Renal cortical epithelial cell (primary cell): ENCODE measurements at regions not wholly inside any gene's neighbourhood (a gene's known extent, or its start where the extent isn't known, plus 50 kb on each side); places are given as distances from the start of the nearest gene placed in this dataset.
"Not testable (repeated sequence)": the region's sequence is repeated elsewhere in the genome, so short reads cannot be mapped to it uniquely, and the experiment has no call there.

ENCODE experiments used
- DNase-seq: peaks from one replicate; pipeline ENCODE4 v3.0.0-alpha.2; 2011; ENCODE audit warnings: low read depth

GRCh38 chr20:29119684-29120083 lies 2137.8 kb upstream of the DEFB115 start:
- DNase-seq, result not testable (repeated sequence)

- not testable (repeated sequence) for DNase-seq
Observed at GRCh38 chr20:29120088-29120487, 2137.4 kb upstream of the DEFB115 start.

GRCh38 chr20:29120575-29120974 lies 2136.9 kb upstream of the DEFB115 start:
- DNase-seq, result not testable (repeated sequence)

- not testable (repeated sequence) for DNase-seq
Observed at GRCh38 chr20:29122784-29123183, 2134.7 kb upstream of the DEFB115 start.

GRCh38 chr20:29123861-29124260 lies 2133.6 kb upstream of the DEFB115 start:
- DNase-seq, result no peak
